Memory B cell (primary cell): ENCODE measurements at regions not wholly inside any gene's neighbourhood (a gene's known extent, or its start where the extent isn't known, plus 50 kb on each side); places are given as distances from the start of the nearest gene placed in this dataset.

ENCODE experiments used
- ATAC-seq: fragments of 150-1000 bp; cut with Tn5 transposase; 2 replicates; pipeline ENCODE4 v1.10.0; 2021; ENCODE audit warnings: low read depth, mild to moderate bottlenecking, moderate library complexity
- DNase-seq, 2 donors: peaks; one replicate each; pipeline ENCODE4 v3.0.0; 2022; ENCODE audit warnings: low spot score in 2 of 2
- H3K27ac Mint-ChIP-seq: one replicate; pipeline ENCODE4 v1.8.0; 2022; ENCODE audit warnings: mild to moderate bottlenecking, moderate library complexity, mixed read lengths
- H3K27me3 Mint-ChIP-seq: one replicate; pipeline ENCODE4 v1.8.0; 2022; ENCODE audit warnings: mixed read lengths
- H3K36me3 Mint-ChIP-seq: one replicate; pipeline ENCODE4 v1.8.0; 2022; ENCODE audit warnings: mild to moderate bottlenecking, mixed read lengths
- H3K4me1 Mint-ChIP-seq: one replicate; pipeline ENCODE4 v1.8.0; 2022; ENCODE audit warnings: mixed read lengths
- H3K4me3 Mint-ChIP-seq: one replicate; pipeline ENCODE4 v1.8.0; 2022; ENCODE audit warnings: mild to moderate bottlenecking, moderate library complexity, mixed read lengths
- H3K9me3 Mint-ChIP-seq: one replicate; pipeline ENCODE4 v1.8.0; 2022; ENCODE audit warnings: mixed read lengths

GRCh38 chr9:38229104-38229500 is 160.1 kb upstream of the SHB start:
- peaks cover 7% of the 10 kb centered on the region for H3K4me1 Mint-ChIP-seq
- no peaks in the 10 kb centered on the region for H3K9me3 Mint-ChIP-seq
- no peak for DNase-seq
- no peaks in the 10 kb centered on the region for H3K36me3 Mint-ChIP-seq
- no peak for ATAC-seq
- peaks cover 28% of the 10 kb centered on the region for H3K27me3 Mint-ChIP-seq
- no peak overlapping the region for H3K27ac Mint-ChIP-seq
- no peak overlapping the region for H3K4me3 Mint-ChIP-seq

GRCh38 chr9:38228331-38229103 is 159.5 kb upstream of the SHB start:
- DNase-seq, result no peak
- Mint-ChIP-seq H3K27ac (no peak overlapping the region), H3K27me3 (peaks cover 24% of the 10 kb centered on the region), H3K4me1 (peaks cover 7% of the 10 kb centered on the region), H3K9me3 (no peaks in the 10 kb centered on the region), H3K4me3 (no peak overlapping the region), H3K36me3 (no peaks in the 10 kb centered on the region)
- no peak for ATAC-seq

GRCh38 chr9:38227656-38228055 is 158.6 kb upstream of the SHB start:
- no peaks in the 10 kb centered on the region for H3K9me3 Mint-ChIP-seq
- peaks cover 23% of the 10 kb centered on the region for H3K27me3 Mint-ChIP-seq
- no peaks in the 10 kb centered on the region for H3K36me3 Mint-ChIP-seq
- ATAC-seq (no peak), DNase-seq (no peak)
- H3K4me3 Mint-ChIP-seq, result no peak overlapping the region
- no peak overlapping the region for H3K27ac Mint-ChIP-seq
- peaks cover 7% of the 10 kb centered on the region for H3K4me1 Mint-ChIP-seq

GRCh38 chr9:38227061-38227540 is 158.1 kb upstream of the SHB start:
- Mint-ChIP-seq H3K9me3 (no peaks in the 10 kb centered on the region), H3K36me3 (no peaks in the 10 kb centered on the region), H3K27me3 (peaks cover 23% of the 10 kb centered on the region), H3K27ac (no peak overlapping the region), H3K4me1 (peaks cover 7% of the 10 kb centered on the region), H3K4me3 (peak overlapping the region; percentile 43)
- ATAC-seq, result peak; percentile 26
- peak in 1 of 2 donors; percentile 4 for DNase-seq

GRCh38 chr9:38226491-38226951 is 157.5 kb upstream of the SHB start:
- DNase-seq, result no peak
- Mint-ChIP-seq H3K27me3 (peaks cover 23% of the 10 kb centered on the region), H3K27ac (no peak overlapping the region), H3K4me1 (peaks cover 7% of the 10 kb centered on the region), H3K9me3 (no peaks in the 10 kb centered on the region), H3K36me3 (no peaks in the 10 kb centered on the region), H3K4me3 (peak overlapping the region; percentile 52)
- no peak for ATAC-seq

GRCh38 chr9:38224941-38225340 is 155.9 kb upstream of the SHB start:
- DNase-seq (no peak), ATAC-seq (no peak)
- no peak overlapping the region for H3K27ac Mint-ChIP-seq
- peaks cover 7% of the 10 kb centered on the region for H3K4me1 Mint-ChIP-seq
- peaks cover 3% of the 10 kb centered on the region for H3K9me3 Mint-ChIP-seq
- H3K36me3 Mint-ChIP-seq, result no peaks in the 10 kb centered on the region
- H3K4me3 Mint-ChIP-seq, result no peak overlapping the region
- H3K27me3 Mint-ChIP-seq, result peaks cover 20% of the 10 kb centered on the region

GRCh38 chr9:38216572-38216971 is 147.5 kb upstream of the SHB start:
- H3K36me3 Mint-ChIP-seq, result no peaks in the 10 kb centered on the region
- no peak overlapping the region for H3K4me3 Mint-ChIP-seq
- peaks cover 3% of the 10 kb centered on the region for H3K9me3 Mint-ChIP-seq
- peaks cover 5% of the 10 kb centered on the region for H3K27me3 Mint-ChIP-seq
- DNase-seq, result no peak
- no peak for ATAC-seq
- H3K4me1 Mint-ChIP-seq, result no peaks in the 10 kb centered on the region
- no peak overlapping the region for H3K27ac Mint-ChIP-seq

- ATAC-seq (no peak), DNase-seq (no peak)
- Mint-ChIP-seq H3K27me3 (peaks cover 5% of the 10 kb centered on the region), H3K36me3 (no peaks in the 10 kb centered on the region), H3K27ac (no peak overlapping the region), H3K9me3 (peaks cover 3% of the 10 kb centered on the region), H3K4me3 (no peak overlapping the region), H3K4me1 (no peaks in the 10 kb centered on the region)
Measured at GRCh38 chr9:38215465-38215864, 146.4 kb upstream of the SHB start.

- Mint-ChIP-seq H3K27ac (no peak overlapping the region), H3K4me1 (no peaks in the 10 kb centered on the region), H3K27me3 (peaks cover 7% of the 10 kb centered on the region), H3K4me3 (no peak overlapping the region), H3K9me3 (no peaks in the 10 kb centered on the region), H3K36me3 (no peaks in the 10 kb centered on the region)
- DNase-seq (no peak), ATAC-seq (no peak)
Measured at GRCh38 chr9:38214432-38214831, 145.4 kb upstream of the SHB start.

- Mint-ChIP-seq H3K36me3 (no peaks in the 10 kb centered on the region), H3K4me3 (no peak overlapping the region), H3K27ac (no peak overlapping the region), H3K9me3 (no peaks in the 10 kb centered on the region), H3K27me3 (peaks cover 9% of the 10 kb centered on the region), H3K4me1 (no peaks in the 10 kb centered on the region)
- ATAC-seq, result no peak
- no peak for DNase-seq
Measured at GRCh38 chr9:38213631-38214299, 144.7 kb upstream of the SHB start.

GRCh38 chr9:38212016-38212415 is 143.0 kb upstream of the SHB start:
- no peak for ATAC-seq
- no peaks in the 10 kb centered on the region for H3K9me3 Mint-ChIP-seq
- no peak overlapping the region for H3K4me3 Mint-ChIP-seq

GRCh38 chr9:38211002-38211401 is 142.0 kb upstream of the SHB start:
- Mint-ChIP-seq H3K27ac (no peak overlapping the region), H3K27me3 (peaks cover 11% of the 10 kb centered on the region), H3K4me1 (no peaks in the 10 kb centered on the region), H3K9me3 (no peaks in the 10 kb centered on the region), H3K36me3 (no peaks in the 10 kb centered on the region), H3K4me3 (no peak overlapping the region)
- ATAC-seq, result no peak
- DNase-seq, result no peak

More at GRCh38 chr9:38212016-38212415, 143.0 kb upstream of the SHB start:
- no peaks in the 10 kb centered on the region for H3K4me1 Mint-ChIP-seq
- no peaks in the 10 kb centered on the region for H3K36me3 Mint-ChIP-seq
- no peak for DNase-seq
- no peak overlapping the region for H3K27ac Mint-ChIP-seq
- peaks cover 11% of the 10 kb centered on the region for H3K27me3 Mint-ChIP-seq

GRCh38 chr9:38208206-38208901 is 139.3 kb upstream of the SHB start:
- Mint-ChIP-seq H3K4me3 (no peak overlapping the region), H3K27ac (no peak overlapping the region), H3K36me3 (no peaks in the 10 kb centered on the region), H3K27me3 (peaks cover 9% of the 10 kb centered on the region), H3K4me1 (no peaks in the 10 kb centered on the region), H3K9me3 (no peaks in the 10 kb centered on the region)
- DNase-seq (no peak), ATAC-seq (no peak)

- ATAC-seq (no peak), DNase-seq (no peak)
- Mint-ChIP-seq H3K27ac (no peak overlapping the region), H3K4me1 (no peaks in the 10 kb centered on the region), H3K4me3 (no peak overlapping the region), H3K36me3 (no peaks in the 10 kb centered on the region), H3K9me3 (peaks cover under 1% of the 10 kb centered on the region), H3K27me3 (peaks cover 6% of the 10 kb centered on the region)
Measured at GRCh38 chr9:38207247-38207778, 138.3 kb upstream of the SHB start.
